NCI-H146 (cell line): ENCODE measurements at regions not wholly inside any gene's neighbourhood (a gene's known extent, or its start where the extent isn't known, plus 50 kb on each side); places are given as distances from the start of the nearest gene placed in this dataset.
"Not testable (repeated sequence)": the region's sequence is repeated elsewhere in the genome, so short reads cannot be mapped to it uniquely, and the experiment has no call there.

Experiments
- DNase-seq: peaks from one replicate; lab custom pipeline; 2025; lab: John Stamatoyannopoulos, UW

GRCh38 chr3:14252321-14253021 lies 73.9 kb downstream of the LSM3 start:
- no peak for DNase-seq

GRCh38 chr3:14253022-14253706 lies 74.5 kb downstream of the LSM3 start:
- no peak for DNase-seq

DNA sequence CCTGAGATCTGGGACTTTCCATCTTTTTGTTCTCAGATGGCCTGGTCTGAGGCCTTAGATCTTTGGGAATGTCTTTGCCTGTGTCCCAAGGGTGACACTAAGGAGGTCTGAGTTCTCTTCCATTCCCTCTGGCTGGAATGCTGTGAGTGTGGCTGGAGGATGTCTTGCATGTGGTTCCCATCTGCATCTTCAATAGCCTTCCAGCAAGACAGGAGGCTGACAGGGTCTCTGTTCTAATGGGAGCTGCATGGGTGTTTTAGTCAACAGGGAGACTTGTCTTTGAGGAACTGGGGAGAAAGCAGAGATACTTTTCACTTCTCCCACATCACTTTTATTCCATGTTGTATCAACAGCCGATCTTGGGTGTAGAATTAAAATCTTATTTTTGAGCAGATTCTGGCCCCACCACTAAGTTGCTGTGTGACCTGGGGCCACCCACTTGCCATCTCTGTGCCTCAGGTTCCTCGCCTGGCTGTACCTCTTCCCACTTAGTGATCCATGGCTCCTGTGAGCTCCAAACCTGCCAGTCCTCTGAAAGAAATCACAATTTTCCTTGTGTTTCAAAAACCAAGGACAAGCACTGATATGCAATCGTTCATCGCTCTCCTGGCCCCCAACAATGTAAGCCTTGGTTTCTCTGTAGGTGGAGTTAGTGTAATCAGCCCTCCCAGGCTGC lies 75.2 kb downstream of the LSM3 start:
- DNase-seq, result no peak

- no peak for DNase-seq
Measured at GRCh38 chr3:14254812-14255702, 76.4 kb downstream of the LSM3 start.

GRCh38 chr3:14256046-14256445 lies 77.4 kb downstream of the LSM3 start:
- DNase-seq, result peak; percentile 10

- DNase-seq, result peak; percentile 84
Measured at GRCh38 chr3:14256561-14257342, 78.1 kb downstream of the LSM3 start.

GRCh38 chr3:14258906-14259904 lies 80.6 kb downstream of the LSM3 start:
- DNase-seq, result no peak

- no peak for DNase-seq
Measured at GRCh38 chr3:14260463-14260862, 81.8 kb downstream of the LSM3 start.

- DNase-seq, result peak; percentile 63
Measured at GRCh38 chr3:14261229-14261628, 82.6 kb downstream of the LSM3 start.

DNA sequence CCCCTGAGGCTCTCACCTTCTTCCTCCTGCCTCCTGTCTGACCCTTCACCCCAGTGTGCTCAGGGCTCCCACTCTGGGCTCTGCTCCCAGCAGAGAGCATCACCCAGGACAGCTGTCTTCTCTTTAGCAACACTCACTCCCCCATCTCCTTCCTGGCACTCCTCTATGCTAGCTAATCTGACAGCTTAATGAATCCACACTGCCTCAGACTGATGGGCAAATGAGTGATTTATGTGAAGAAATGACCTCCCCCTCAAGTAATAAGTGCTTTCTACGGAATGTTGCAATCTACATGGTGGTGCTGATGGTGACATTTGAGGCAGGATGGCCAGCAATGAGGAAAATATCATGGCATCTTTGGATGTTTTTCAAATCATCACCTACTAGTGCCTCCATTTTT lies 83.6 kb downstream of the LSM3 start:
- no peak for DNase-seq

DNA sequence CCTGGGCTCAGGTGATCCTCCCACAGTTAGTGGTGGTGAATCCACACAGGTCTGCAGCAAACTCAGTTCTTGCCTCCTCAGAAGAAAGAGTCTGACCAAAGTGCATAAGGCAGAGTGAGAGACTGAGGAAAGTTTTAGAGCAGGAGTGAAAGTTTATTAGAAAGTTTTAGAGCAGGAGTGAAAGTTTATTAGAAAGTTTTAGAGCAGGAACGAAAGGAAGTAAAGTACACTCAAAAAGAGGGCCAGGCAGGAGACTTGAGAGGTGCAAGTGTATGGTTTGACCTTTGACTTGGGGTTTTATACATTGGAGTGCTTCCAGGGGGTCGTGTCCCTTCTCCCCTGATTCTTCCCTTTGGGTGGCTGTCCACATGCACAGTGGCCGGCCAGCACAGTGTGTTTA lies 84.2 kb downstream of the LSM3 start:
- no peak for DNase-seq

DNA sequence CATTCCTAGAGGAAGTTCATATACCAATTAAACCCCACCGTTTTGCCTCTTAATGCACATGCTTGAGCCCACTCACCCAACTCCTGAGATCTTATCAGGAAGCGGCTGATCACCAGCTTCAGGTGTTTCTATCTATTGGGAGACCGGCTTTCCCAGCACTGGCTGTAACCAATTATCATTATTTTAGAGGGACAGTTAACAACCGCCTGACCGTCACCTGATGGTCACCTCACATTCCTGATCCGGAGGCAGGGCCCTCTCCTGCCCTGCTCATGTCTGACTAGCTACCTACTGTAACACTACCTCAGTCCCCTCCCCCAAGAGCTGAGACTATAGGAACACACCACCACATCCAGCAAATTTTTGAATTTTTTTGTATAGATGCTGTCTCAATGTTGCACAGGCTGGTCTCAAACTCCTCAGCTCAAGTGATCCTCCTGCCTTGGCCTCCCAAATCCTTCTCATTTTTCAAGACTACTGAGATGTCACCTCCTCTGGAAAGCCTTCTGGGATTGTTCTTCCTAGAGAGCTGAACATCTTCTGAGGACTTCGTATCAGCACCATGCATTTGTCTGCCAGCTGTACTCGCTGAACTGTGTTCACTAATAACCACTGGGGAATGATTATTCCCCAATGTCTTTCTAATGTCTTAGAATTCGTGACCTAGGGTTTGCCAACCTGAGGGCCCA lies 84.8 kb downstream of the LSM3 start:
- DNase-seq, result no peak

- DNase-seq, result peak; percentile 62
Measured at GRCh38 chr3:14265246-14265962, 86.8 kb downstream of the LSM3 start.

DNA sequence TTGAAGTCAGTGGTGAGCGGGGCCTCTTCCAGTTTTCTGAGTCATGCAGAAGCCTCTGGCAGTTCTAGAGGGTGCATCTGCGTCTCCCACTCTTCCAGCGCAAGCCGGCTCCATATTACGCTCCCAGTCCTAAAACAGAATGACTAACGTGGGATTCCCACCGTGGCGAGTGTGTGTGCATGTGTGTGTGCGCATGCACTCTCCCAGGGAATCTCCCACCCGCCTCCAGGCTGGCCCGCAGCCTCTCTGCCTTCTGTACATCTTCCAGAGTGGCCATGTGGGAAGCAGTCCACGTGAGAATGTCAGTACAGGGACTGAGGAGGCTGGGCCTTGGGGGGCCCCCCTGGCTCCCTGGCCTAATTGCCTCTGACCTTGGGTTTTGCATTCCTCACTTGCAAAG lies 87.7 kb downstream of the LSM3 start:
- no peak for DNase-seq

- no peak for DNase-seq
Measured at GRCh38 chr3:14267976-14268375, 89.4 kb downstream of the LSM3 start.

- no peak for DNase-seq
Measured at GRCh38 chr3:14268897-14269296, 90.3 kb downstream of the LSM3 start.

GRCh38 chr3:14272041-14272958 lies 93.7 kb downstream of the LSM3 start:
- DNase-seq, result not testable (repeated sequence)
